H1 (cell line): ENCODE measurements at regions not wholly inside any gene's neighbourhood (a gene's known extent, or its start where the extent isn't known, plus 50 kb on each side); places are given as distances from the start of the nearest gene placed in this dataset.

Experiments
- GABPA ChIP-seq: IDR thresholded peaks from 2 replicates; pipeline ENCODE4 v1.6.1; 2011; ENCODE audit warnings: mild to moderate bottlenecking, low read length, moderate library complexity, borderline replicate concordance; ENCODE audit not compliant: insufficient read depth
- JUND ChIP-seq: IDR thresholded peaks from 2 replicates; pipeline ENCODE4 v1.6.1; 2011; ENCODE audit warnings: mild to moderate bottlenecking, improper control_type of control experiment, low read length
- POLR2AphosphoS5 ChIP-seq: IDR thresholded peaks from 2 replicates; pipeline ENCODE4 v1.6.1; 2011; ENCODE audit warnings: low read depth, low read length
- RNF2 ChIP-seq: fragments of 200-900, 300-1000 bp; sonication (generic); IDR thresholded peaks from 2 replicates; pipeline ENCODE4 v1.7.1; 2016; ENCODE audit warnings: borderline replicate concordance, low read depth, mild to moderate bottlenecking, antibody characterized with exemption, low read length; ENCODE audit not compliant: poor library complexity, severe bottlenecking; ENCODE audit errors: missing control alignments
- TAF1 ChIP-seq: IDR thresholded peaks from 2 replicates; pipeline ENCODE4 v1.6.1; 2011; ENCODE audit warnings: mild to moderate bottlenecking, low read depth, low read length

DNA sequence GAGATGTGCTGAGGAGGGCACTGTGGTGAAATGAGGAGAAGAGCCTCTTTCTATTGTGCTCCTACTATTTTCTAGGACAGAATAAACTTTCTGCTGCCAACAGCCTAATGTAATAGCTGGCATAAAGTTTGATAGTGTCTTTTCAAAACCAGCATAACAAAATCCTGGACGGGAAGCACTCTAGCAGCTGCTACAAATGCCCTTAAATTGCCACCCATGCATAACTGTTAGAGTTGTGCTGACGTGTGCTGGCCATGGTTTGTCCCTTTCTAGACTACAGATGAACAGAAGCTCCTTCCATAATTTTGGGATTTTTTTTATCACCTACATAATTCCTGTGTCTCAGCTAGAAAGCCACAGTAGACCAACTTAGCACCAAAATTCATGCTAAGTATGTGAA is 88.5 kb upstream of the DEPDC1 start (continued):
- TF ChIP-seq GABPA (no peak), POLR2AphosphoS5 (no peak), RNF2 (no peak), TAF1 (no peak), JUND (no peak)
